IMR-90 (cell line): ENCODE measurements at regions not wholly inside any gene's neighbourhood (a gene's known extent, or its start where the extent isn't known, plus 50 kb on each side); places are given as distances from the start of the nearest gene placed in this dataset.

Source experiments
- ATAC-seq: fragments of 200-7000 bp; cut with Tn5 transposase; 2 replicates; pipeline ENCODE4 v1.9.1; 2020; ENCODE audit warnings: low read depth, mild to moderate bottlenecking, moderate library complexity
- BruUV-seq: library from RNA; stranded (reverse); fragments of 400-500 nt; replicated peaks from 2 replicates; lab custom pipeline; 2021; lab: Mats Ljungman, UMichigan
- CTCF ChIA-PET: fragments of 300-600 bp; formaldehyde crosslinking; extraction: SDS; loops from one replicate; lab custom pipeline; 2021; ENCODE audit warnings: antibody characterized with exemption; lab: Yijun Ruan, JAX
- POLR2A ChIA-PET: fragments of 300-600 bp; sonication (Branson Sonifier 250); formaldehyde crosslinking; loops from one replicate; lab custom pipeline; 2022; ENCODE audit warnings: antibody characterized with exemption; ENCODE audit not compliant: unreplicated experiment; lab: Charles Lee
- DNase-seq: peaks from one replicate; pipeline ENCODE4 v3.0.0; 2013
- H2AFZ ChIP-seq: replicated peaks from 2 replicates; pipeline ENCODE3; 2013; ENCODE audit warnings: low read length, mild to moderate bottlenecking; ENCODE audit not compliant: poor library complexity
- H2AK5ac ChIP-seq: 2 replicates; pipeline ENCODE4 v1.6.1; 2013; ENCODE audit warnings: low read depth, low read length, inconsistent platforms
- H2AK9ac ChIP-seq: replicated peaks from 2 replicates; pipeline ENCODE3; 2013; ENCODE audit warnings: mild to moderate bottlenecking, low read depth, low read length, moderate library complexity; ENCODE audit not compliant: poor library complexity
- H2BK120ac ChIP-seq: 2 replicates; pipeline ENCODE4 v1.6.1; 2013; ENCODE audit warnings: low read depth, low read length, inconsistent platforms
- H2BK15ac ChIP-seq: 3 replicates; pipeline ENCODE4 v1.6.1; 2013; ENCODE audit warnings: low read depth, low read length, inconsistent platforms
- H2BK20ac ChIP-seq: 2 replicates; pipeline ENCODE4 v1.6.1; 2013; ENCODE audit warnings: low read depth, mild to moderate bottlenecking, inconsistent platforms, low read length, moderate library complexity
- H2BK5ac ChIP-seq: 2 replicates; pipeline ENCODE4 v1.6.1; 2013; ENCODE audit warnings: mild to moderate bottlenecking, low read depth, low read length, inconsistent platforms; ENCODE audit not compliant: poor library complexity, severe bottlenecking
- H3K14ac ChIP-seq: replicated peaks from 2 replicates; pipeline ENCODE4 v1.6.1; 2013; ENCODE audit warnings: low read depth, low read length, inconsistent platforms
- H3K18ac ChIP-seq: 2 replicates; pipeline ENCODE4 v1.6.1; 2013; ENCODE audit warnings: low read depth, low read length, control low read depth
- H3K23ac ChIP-seq: 2 replicates; pipeline ENCODE4 v1.6.1; 2013; ENCODE audit warnings: low read depth, low read length, inconsistent platforms
- H3K27ac ChIP-seq: 2 replicates; pipeline ENCODE4 v1.5.1; 2013; ENCODE audit warnings: mild to moderate bottlenecking, control low read depth, low read length; ENCODE audit not compliant: insufficient read depth
- H3K27me3 ChIP-seq: 2 replicates; pipeline ENCODE4 v1.6.1; 2013; ENCODE audit warnings: low read length; ENCODE audit not compliant: control insufficient read depth, insufficient read depth
- H3K36me3 ChIP-seq: 2 replicates; pipeline ENCODE4 v1.6.1; 2013; ENCODE audit warnings: low read length, mixed read lengths; ENCODE audit not compliant: control insufficient read depth, insufficient read depth
- H3K4ac ChIP-seq: 2 replicates; pipeline ENCODE4 v1.6.1; 2013; ENCODE audit warnings: low read depth, low read length, inconsistent platforms
- H3K4me1 ChIP-seq: 2 replicates; pipeline ENCODE4 v1.6.1; 2013; ENCODE audit warnings: low read length, mixed read lengths; ENCODE audit not compliant: control insufficient read depth, insufficient read depth
- H3K4me2 ChIP-seq: 2 replicates; pipeline ENCODE4 v1.6.1; 2013; ENCODE audit warnings: low read depth, mild to moderate bottlenecking, control low read depth, low read length, moderate library complexity
- H3K4me3 ChIP-seq: 2 replicates; pipeline ENCODE4 v1.5.1; 2013; ENCODE audit warnings: low read depth, mild to moderate bottlenecking, control low read depth, low read length, moderate library complexity; ENCODE audit not compliant: insufficient read depth
- H3K56ac ChIP-seq: 2 replicates; pipeline ENCODE4 v1.6.1; 2013; ENCODE audit warnings: low read length, inconsistent platforms; ENCODE audit not compliant: insufficient read depth; ENCODE audit errors: extremely low read depth
- H3K79me1 ChIP-seq, 2 experiments: 2 replicates each; pipeline ENCODE4 v1.6.1; 2013; ENCODE audit warnings: low read length in 2 of 2, inconsistent platforms in 1 of 2, low read depth in 1 of 2
- H3K9ac ChIP-seq: 2 replicates; pipeline ENCODE4 v1.6.1; 2013; ENCODE audit warnings: low read depth, low read length, control low read depth
- H3K9me1 ChIP-seq: 2 replicates; pipeline ENCODE4 v1.6.1; 2013; ENCODE audit warnings: low read length, inconsistent platforms; ENCODE audit not compliant: insufficient read depth
- H3K9me3 ChIP-seq: 2 replicates; pipeline ENCODE4 v1.6.1; 2013; ENCODE audit warnings: low read length; ENCODE audit not compliant: control insufficient read depth, insufficient read depth
- H4K20me1 ChIP-seq: 2 replicates; pipeline ENCODE4 v1.6.1; 2013; ENCODE audit warnings: low read length, inconsistent platforms; ENCODE audit not compliant: insufficient read depth
- H4K5ac ChIP-seq: 2 replicates; pipeline ENCODE4 v1.6.1; 2013; ENCODE audit warnings: mild to moderate bottlenecking, low read depth, low read length, control low read depth
- H4K8ac ChIP-seq, 2 experiments: 2 replicates each; pipeline ENCODE4 v1.6.1; 2013; ENCODE audit warnings: low read depth in 2 of 2, low read length in 2 of 2, control low read depth in 1 of 2, inconsistent platforms in 1 of 2
- H4K91ac ChIP-seq: 2 replicates; pipeline ENCODE4 v1.6.1; 2013; ENCODE audit warnings: low read depth, low read length, inconsistent platforms; ENCODE audit not compliant: insufficient read depth
- BHLHE40 ChIP-seq: fragments of 150-350 bp; IDR thresholded peaks from 2 replicates; pipeline ENCODE4 v1.6.1; 2016; ENCODE audit warnings: mild to moderate bottlenecking, low read depth, low read length
- CEBPB ChIP-seq: IDR thresholded peaks from 2 replicates; pipeline ENCODE4 v1.6.1; 2012; ENCODE audit warnings: low read depth, low read length, improper control_type of control experiment
- CHD1 ChIP-seq: IDR thresholded peaks from 2 replicates; pipeline ENCODE4 v1.6.1; 2012; ENCODE audit warnings: low read depth, low read length, improper control_type of control experiment
- CTCF ChIP-seq: conservative IDR thresholded peaks from 2 replicates; pipeline ENCODE4 v1.5.1; 2012; ENCODE audit warnings: mild to moderate bottlenecking, low read depth, low read length, improper control_type of control experiment
- ELK1 ChIP-seq: fragments of 150-350 bp; IDR thresholded peaks from 2 replicates; pipeline ENCODE4 v1.6.1; 2016; ENCODE audit warnings: low read depth, mild to moderate bottlenecking, low read length, moderate library complexity, borderline replicate concordance
- FOS ChIP-seq: fragments of 150-350 bp; IDR thresholded peaks from 2 replicates; pipeline ENCODE4 v1.6.1; 2016; ENCODE audit warnings: low read depth, low read length
- MAFK ChIP-seq: IDR thresholded peaks from 2 replicates; pipeline ENCODE4 v1.6.1; 2012; ENCODE audit warnings: low read depth, low read length, improper control_type of control experiment
- MAZ ChIP-seq: IDR thresholded peaks from 2 replicates; pipeline ENCODE4 v1.6.1; 2012; ENCODE audit warnings: low read depth, mild to moderate bottlenecking, low read length, improper control_type of control experiment, moderate library complexity, borderline replicate concordance
- MXI1 ChIP-seq: IDR thresholded peaks from 2 replicates; pipeline ENCODE4 v1.6.1; 2012; ENCODE audit warnings: low read depth, mild to moderate bottlenecking, low read length, moderate library complexity, borderline replicate concordance
- NFE2L2 ChIP-seq: fragments of 150-350 bp; IDR thresholded peaks from 2 replicates; pipeline ENCODE4 v1.6.1; 2016; ENCODE audit warnings: low read depth, mild to moderate bottlenecking, low read length
- POLR2A ChIP-seq: IDR thresholded peaks from 2 replicates; pipeline ENCODE4 v1.6.1; 2012; ENCODE audit warnings: mild to moderate bottlenecking, low read depth, low read length
- RAD21 ChIP-seq: IDR thresholded peaks from 2 replicates; pipeline ENCODE4 v1.6.1; 2012; ENCODE audit warnings: low read length, improper control_type of control experiment
- RCOR1 ChIP-seq: IDR thresholded peaks from 2 replicates; pipeline ENCODE4 v1.6.1; 2012; ENCODE audit warnings: mild to moderate bottlenecking, low read length, improper control_type of control experiment; ENCODE audit not compliant: insufficient replicate concordance
- RFX5 ChIP-seq: IDR thresholded peaks from 2 replicates; pipeline ENCODE4 v1.8.0; 2012; ENCODE audit warnings: low read depth, mild to moderate bottlenecking, low read length, moderate library complexity
- SMC3 ChIP-seq: fragments of 150-350 bp; IDR thresholded peaks from 2 replicates; pipeline ENCODE4 v1.6.1; 2016; ENCODE audit warnings: low read depth, mild to moderate bottlenecking, antibody characterized with exemption, low read length, moderate library complexity
- USF2 ChIP-seq: fragments of 150-350 bp; IDR thresholded peaks from 2 replicates; pipeline ENCODE4 v1.6.1; 2017; ENCODE audit warnings: mild to moderate bottlenecking, antibody characterized with exemption, low read length, low read depth
- WGBS, 2 experiments: methylation state at CpG; one replicate each; pipeline versions ENCODE4 v1.1.5 to v1.1.7; 2013; ENCODE audit warnings: missing lambda C conversion rate in 2 of 2; ENCODE audit not compliant: insufficient read length in 1 of 2; ENCODE audit errors: extremely low coverage in 2 of 2; 5-methylcytosine and 5-hydroxymethylcytosine counted together
- dilution Hi-C: fragments of 300-500 bp; cut with HindIII; formaldehyde crosslinking; loops from one replicate; pipeline ENCODE4 v1.14.3; 2018; ENCODE audit warnings: low sequenced_read_pairs; ENCODE audit not compliant: unreplicated experiment
- in situ Hi-C: fragments of 300-500 bp; cut with MboI; formaldehyde crosslinking; loops from 3 replicates; pipeline ENCODE4 v1.14.3; 2019; ENCODE audit warnings: low sequenced_read_pairs, inconsistent platforms, mixed read lengths
- intact Hi-C: fragments of 100-400 bp; cut with micrococcal nuclease; formaldehyde crosslinking; loops from 2 replicates; pipeline ENCODE4 v1.10.0; 2022

- Histone ChIP-seq H4K20me1 (no peaks in the 10 kb centered on the region), H3K14ac (no peak overlapping the region), H3K27me3 (no peaks in the 10 kb centered on the region), H3K9me1 (0 out of 2 replicates have a peak, but pooled peaks cover 2% of the 10 kb centered on the region), H3K4ac (no peak overlapping the region), H2BK120ac (no peak overlapping the region), H2BK15ac (no peak overlapping the region), H3K36me3 (no peaks in the 10 kb centered on the region), H3K79me1 (no peaks in the 10 kb centered on the region), H3K4me2 (no peak overlapping the region), H2AFZ (no peak overlapping the region), H2AK9ac (no peak overlapping the region), H3K23ac (no peak overlapping the region), H2BK5ac (no peak overlapping the region), H3K4me1 (peaks cover 8% of the 10 kb centered on the region), H4K8ac (no peak overlapping the region), H3K18ac (no peak overlapping the region), H3K56ac (no peak overlapping the region), H2BK20ac (no peak overlapping the region), H3K27ac (no peak overlapping the region), H3K4me3 (no peak overlapping the region), H4K5ac (no peak overlapping the region), H3K9me3 (peaks cover 3% of the 10 kb centered on the region), H4K91ac (no peak overlapping the region), H3K9ac (no peak overlapping the region), H2AK5ac (no peak overlapping the region)
- intact Hi-C loops (loop anchor here (10.0 kb wide), 1 partner anchor 128 kb away; no protein-coding TSS in a partner anchor), in situ Hi-C loops (no loop called here), dilution Hi-C loops (no loop called here)
- TF ChIP-seq POLR2A (no peak), ELK1 (no peak), BHLHE40 (no peak), CEBPB (no peak), USF2 (no peak), FOS (no peak), MAZ (no peak), CHD1 (no peak), NFE2L2 (no peak), CTCF (no peak), RAD21 (no peak), RFX5 (no peak), MXI1 (no peak), SMC3 (no peak), RCOR1 (no peak), MAFK (no peak)
- ChIA-PET CTCF (no interaction called here), POLR2A (no interaction called here)
- ATAC-seq (no peak), DNase-seq (no peak)
- no CpG with 5 or more reads among the region's 3 CpGs for WGBS, 2 experiments
- BruUV-seq = no TSS peak
These were observed 181.0 kb downstream of the GIPC2 start for GRCh38 chr1:78226784-78227183.
